Fibroblast of mammary gland (primary cell): ENCODE measurements at regions not wholly inside any gene's neighbourhood (a gene's known extent, or its start where the extent isn't known, plus 50 kb on each side); places are given as distances from the start of the nearest gene placed in this dataset.
A peak's percentile ranks its signal among the peaks of the same experiment; 100 is the strongest.

Experiments
- DNase-seq: peaks from one replicate; pipeline ENCODE4 v3.0.0-alpha.2; 2010; ENCODE audit warnings: low read depth
- H3K4me3 ChIP-seq: 2 replicates; pipeline ENCODE4 v1.5.1; 2011; ENCODE audit warnings: low read depth, mild to moderate bottlenecking, low read length, moderate library complexity; ENCODE audit not compliant: control insufficient read depth
- TF ChIP-seq, protein P1 (sequence below): conservative IDR thresholded peaks from 2 replicates; pipeline ENCODE4 v1.5.1; 2011; ENCODE audit warnings: low read depth, low read length, inconsistent platforms; ENCODE audit not compliant: control insufficient read depth, insufficient read depth

- DNase-seq, result no peak
- no peak overlapping the region for H3K4me3 ChIP-seq
- TF ChIP-seq, protein P1, sequence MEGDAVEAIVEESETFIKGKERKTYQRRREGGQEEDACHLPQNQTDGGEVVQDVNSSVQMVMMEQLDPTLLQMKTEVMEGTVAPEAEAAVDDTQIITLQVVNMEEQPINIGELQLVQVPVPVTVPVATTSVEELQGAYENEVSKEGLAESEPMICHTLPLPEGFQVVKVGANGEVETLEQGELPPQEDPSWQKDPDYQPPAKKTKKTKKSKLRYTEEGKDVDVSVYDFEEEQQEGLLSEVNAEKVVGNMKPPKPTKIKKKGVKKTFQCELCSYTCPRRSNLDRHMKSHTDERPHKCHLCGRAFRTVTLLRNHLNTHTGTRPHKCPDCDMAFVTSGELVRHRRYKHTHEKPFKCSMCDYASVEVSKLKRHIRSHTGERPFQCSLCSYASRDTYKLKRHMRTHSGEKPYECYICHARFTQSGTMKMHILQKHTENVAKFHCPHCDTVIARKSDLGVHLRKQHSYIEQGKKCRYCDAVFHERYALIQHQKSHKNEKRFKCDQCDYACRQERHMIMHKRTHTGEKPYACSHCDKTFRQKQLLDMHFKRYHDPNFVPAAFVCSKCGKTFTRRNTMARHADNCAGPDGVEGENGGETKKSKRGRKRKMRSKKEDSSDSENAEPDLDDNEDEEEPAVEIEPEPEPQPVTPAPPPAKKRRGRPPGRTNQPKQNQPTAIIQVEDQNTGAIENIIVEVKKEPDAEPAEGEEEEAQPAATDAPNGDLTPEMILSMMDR, result no peak
Measured at GRCh38 chr18:44025421-44025820, 655.3 kb upstream of the SETBP1 start.

GRCh38 chr18:44028109-44028508 lies 652.6 kb upstream of the SETBP1 start:
- no peak overlapping the region for H3K4me3 ChIP-seq
- no peak for DNase-seq
- TF ChIP-seq, protein P1, result no peak

DNA sequence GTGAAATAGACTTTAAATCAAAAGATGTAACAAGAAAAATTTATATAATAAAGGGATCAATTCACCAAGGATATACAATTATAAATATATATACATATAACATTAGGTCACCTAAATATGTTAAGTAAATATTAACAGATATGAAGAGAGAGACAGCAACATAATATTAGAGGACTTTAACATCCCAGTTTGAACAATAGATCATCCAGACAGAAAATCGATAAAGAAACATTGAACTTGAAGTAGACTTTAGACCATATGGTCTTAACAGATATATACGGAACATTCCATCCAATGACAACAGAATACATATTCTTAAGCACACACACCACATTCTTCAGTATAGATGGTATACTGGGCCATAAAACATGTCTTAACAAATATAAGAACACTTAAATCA lies 649.6 kb upstream of the SETBP1 start:
- TF ChIP-seq, protein P1, result no peak
- no peak overlapping the region for H3K4me3 ChIP-seq
- no peak for DNase-seq

DNA sequence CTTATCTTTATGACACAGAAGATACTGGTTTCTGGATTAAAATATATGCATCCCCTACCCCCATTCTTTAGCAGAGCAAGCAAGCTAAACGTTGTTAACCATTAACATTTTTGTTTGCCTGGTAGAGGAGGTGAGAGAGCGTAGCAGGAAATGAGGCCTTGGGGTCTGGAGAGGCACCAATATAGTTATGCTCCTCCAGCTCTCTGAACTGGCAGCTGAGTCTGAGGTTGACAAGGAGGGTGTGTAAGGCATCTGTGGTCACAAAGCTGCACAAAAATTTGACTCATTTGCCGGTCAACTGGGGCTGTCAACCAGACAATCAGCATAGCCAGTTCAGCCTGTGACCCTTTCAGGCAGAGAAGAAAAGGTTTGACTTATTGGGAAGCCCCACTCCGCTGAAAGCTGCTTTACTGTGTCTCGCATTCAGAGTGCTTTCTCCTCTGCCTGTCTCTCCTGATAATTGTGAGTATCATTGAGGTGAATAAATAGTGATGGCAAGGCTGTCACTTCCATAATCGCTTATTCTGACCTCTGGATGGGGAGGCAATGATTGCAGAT lies 647.5 kb upstream of the SETBP1 start:
- no peak overlapping the region for H3K4me3 ChIP-seq
- no peak for DNase-seq
- TF ChIP-seq, protein P1, result no peak

DNA sequence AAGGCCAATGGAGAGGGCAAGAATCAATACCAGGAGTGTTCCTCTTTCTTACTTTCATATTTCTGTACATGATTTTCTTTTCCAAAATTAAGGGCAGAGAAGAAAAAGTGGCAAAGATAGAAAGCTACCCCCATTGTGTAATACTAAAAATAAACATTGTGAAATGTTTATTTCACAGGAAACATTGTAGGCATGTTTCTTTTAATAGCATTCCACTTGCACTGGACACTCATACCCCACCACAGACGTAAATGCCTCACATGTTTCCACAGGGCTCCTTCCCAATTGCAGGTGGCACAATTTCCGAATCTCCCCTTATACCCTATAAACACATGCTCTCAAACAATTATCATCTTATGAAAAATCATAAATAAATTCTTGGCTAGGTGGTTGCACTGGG lies 645.1 kb upstream of the SETBP1 start:
- no peak for DNase-seq
- no peak overlapping the region for H3K4me3 ChIP-seq
- TF ChIP-seq, protein P1, result no peak

DNA sequence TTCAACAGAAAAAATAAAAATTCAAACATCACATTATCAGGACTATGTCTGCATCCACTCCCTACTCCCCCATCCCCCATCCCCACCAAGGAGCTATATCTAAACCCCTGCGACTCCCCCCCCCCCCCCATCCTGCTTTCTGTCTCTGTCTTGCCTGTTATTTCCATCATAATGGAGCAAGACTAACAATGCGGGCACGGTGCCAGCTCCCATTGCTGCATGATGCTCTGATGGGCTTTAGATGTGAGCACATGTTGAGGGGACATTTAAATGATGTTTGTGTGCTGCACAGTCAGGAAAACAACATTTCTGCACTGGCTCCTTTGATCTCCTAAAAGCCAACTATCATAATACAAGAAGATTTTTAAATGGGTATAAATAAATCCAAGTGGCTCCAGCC lies 644.2 kb upstream of the SETBP1 start:
- TF ChIP-seq, protein P1, result no peak
- DNase-seq, result no peak
- H3K4me3 ChIP-seq, result no peak overlapping the region

GRCh38 chr18:44039216-44039615 lies 641.5 kb upstream of the SETBP1 start:
- peak; percentile 11 for DNase-seq
- H3K4me3 ChIP-seq, result no peak overlapping the region
- TF ChIP-seq, protein P1, result no peak
